Activated T-cell treated with anti-CD3 and anti-CD28 coated beads, Interleukin-2, amount 50 U/mL, for 4 hours (primary cell): ENCODE measurements at regions not wholly inside any gene's neighbourhood (a gene's known extent, or its start where the extent isn't known, plus 50 kb on each side); places are given as distances from the start of the nearest gene placed in this dataset.

Experiments
- ATAC-seq, 2 donors: fragments of 200-7000 bp; cut with Tn5 transposase; one replicate each; pipeline ENCODE4 v1.10.0; 2021
- DNase-seq: peaks from one replicate; pipeline ENCODE4 v3.0.0-alpha.2; 2020
- H3K27me3 Mint-ChIP-seq: one replicate; pipeline ENCODE4 v1.8.0; 2021; ENCODE audit warnings: low read depth, mixed read lengths
- H3K36me3 Mint-ChIP-seq: one replicate; pipeline ENCODE4 v1.8.0; 2022; ENCODE audit warnings: mixed read lengths; ENCODE audit not compliant: insufficient read depth
- H3K4me1 Mint-ChIP-seq: one replicate; pipeline ENCODE4 v1.8.0; 2021; ENCODE audit warnings: low read depth, mixed read lengths
- H3K4me3 Mint-ChIP-seq: one replicate; pipeline ENCODE4 v1.8.0; 2021; ENCODE audit warnings: mild to moderate bottlenecking, moderate library complexity, mixed read lengths
- H3K9me3 Mint-ChIP-seq: one replicate; pipeline ENCODE4 v1.8.0; 2021; ENCODE audit warnings: mixed read lengths

DNA sequence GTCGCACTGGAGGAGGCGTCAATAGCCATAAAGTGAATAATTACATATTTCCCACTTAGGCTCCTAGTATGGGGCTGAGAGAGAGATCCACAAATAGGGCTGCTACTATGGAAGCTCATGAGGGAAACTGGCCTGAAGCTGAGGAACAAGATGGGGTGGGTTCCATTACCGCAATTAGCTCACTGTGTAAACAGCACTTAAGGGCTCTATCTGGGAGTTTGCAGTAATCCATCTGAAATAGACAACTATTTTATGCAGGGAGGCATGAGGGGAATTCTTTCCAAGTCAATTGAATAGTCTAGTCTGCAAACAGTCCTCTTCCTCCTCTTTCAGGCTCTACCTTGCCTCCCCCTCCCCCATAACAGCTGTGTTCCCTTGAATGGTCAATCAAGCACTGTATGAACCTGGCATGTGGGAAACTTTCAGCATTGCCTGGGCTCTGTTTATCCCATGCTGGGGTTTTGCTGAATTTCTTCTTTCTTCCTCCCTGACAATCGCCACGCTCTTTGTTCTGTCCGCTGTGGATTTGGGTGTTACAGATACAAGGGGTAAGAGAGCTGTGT, 56.1 kb upstream of the MAF start:
- H3K9me3 Mint-ChIP-seq, result no peaks in the 10 kb centered on the region
- peaks cover 3% of the 10 kb centered on the region for H3K27me3 Mint-ChIP-seq
- no peaks in the 10 kb centered on the region for H3K4me1 Mint-ChIP-seq
- ATAC-seq (no peak), DNase-seq (no peak)
- H3K4me3 Mint-ChIP-seq, result no peak overlapping the region
- H3K36me3 Mint-ChIP-seq, result no peaks in the 10 kb centered on the region

DNA sequence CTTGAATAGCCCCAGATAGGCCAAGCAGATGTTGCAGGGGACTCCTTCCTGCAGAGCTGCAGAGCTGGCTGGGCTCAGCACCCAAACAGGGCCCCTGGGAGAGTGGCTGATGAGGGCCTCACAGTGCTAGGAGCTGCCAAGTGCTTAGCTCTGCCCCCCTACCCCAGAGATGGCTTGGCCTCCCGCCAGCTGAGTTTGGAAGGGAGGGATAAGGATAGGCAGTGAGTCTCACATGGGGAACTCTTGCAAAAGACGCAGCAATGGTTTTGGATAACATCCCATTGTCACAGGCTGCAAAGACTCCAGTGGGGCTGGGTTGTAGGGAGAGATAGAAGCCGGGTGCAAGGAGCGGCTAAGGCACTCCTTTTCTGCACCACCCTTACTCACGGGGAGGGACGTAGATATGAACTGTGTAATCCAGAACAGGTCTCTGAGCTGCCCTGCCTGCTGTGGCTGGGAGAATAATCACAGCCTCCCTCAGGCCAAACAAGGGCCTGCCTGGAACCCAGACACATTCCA, 52.9 kb upstream of the MAF start:
- no peak overlapping the region for H3K4me3 Mint-ChIP-seq
- no peaks in the 10 kb centered on the region for H3K36me3 Mint-ChIP-seq
- H3K4me1 Mint-ChIP-seq, result no peaks in the 10 kb centered on the region
- H3K9me3 Mint-ChIP-seq, result no peaks in the 10 kb centered on the region
- DNase-seq, result no peak
- no peak for ATAC-seq
- peaks cover 3% of the 10 kb centered on the region for H3K27me3 Mint-ChIP-seq

DNA sequence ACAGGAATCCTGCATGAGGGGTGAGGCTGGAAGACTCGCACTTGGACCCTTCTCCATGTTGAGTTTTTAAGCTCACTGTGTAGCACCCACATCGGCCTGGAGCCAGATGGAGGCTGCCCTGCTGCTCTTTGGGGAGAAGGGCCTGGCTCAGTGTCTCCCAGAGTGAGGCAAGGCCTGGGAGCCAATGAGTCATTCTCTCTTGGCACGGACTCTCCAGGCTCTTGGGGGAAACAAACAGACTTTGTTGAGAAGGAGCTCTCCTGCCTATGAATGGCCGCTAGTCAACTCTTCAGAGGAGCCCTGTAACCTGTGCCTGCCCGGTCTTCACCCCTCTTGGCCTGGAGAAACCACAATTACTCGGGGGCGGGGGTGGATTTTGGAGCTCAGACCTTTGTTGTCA, 50.8 kb upstream of the MAF start:
- no peak for ATAC-seq
- H3K27me3 Mint-ChIP-seq, result no peaks in the 10 kb centered on the region
- H3K4me1 Mint-ChIP-seq, result no peaks in the 10 kb centered on the region
- H3K36me3 Mint-ChIP-seq, result no peaks in the 10 kb centered on the region
- DNase-seq, result no peak
- no peak overlapping the region for H3K4me3 Mint-ChIP-seq
- H3K9me3 Mint-ChIP-seq, result no peaks in the 10 kb centered on the region
